ENCODE measurements at regions not wholly inside any gene's neighbourhood (a gene's known extent, or its start where the extent isn't known, plus 50 kb on each side); places are given as distances from the start of the nearest gene placed in this dataset.

GRCh38 chr10:120981601-120982391 is 130.6 kb downstream of the WDR11 start:
- TF ChIP-seq CTCF (IDR thresholded peaks at IDR 0.05; ENCODE audit: insufficient read depth, low read depth, low read length) (no peak), EZH2 (IDR thresholded peaks at IDR 0.05; ENCODE audit: insufficient read depth, low read length) (no peak)

All from astrocyte (in vitro differentiated cells and primary cell).